Kidney (tissue), 13 donors: ENCODE measurements at regions not wholly inside any gene's neighbourhood (a gene's known extent, or its start where the extent isn't known, plus 50 kb on each side); places are given as distances from the start of the nearest gene placed in this dataset.

ENCODE experiments used
- DNase-seq, 5 donors: peaks; one replicate each; pipeline ENCODE4 v3.0.0-alpha.2; 2013 to 2020
- FAIRE-seq: peaks from 2 replicates; lab custom pipeline; 2012; peaks lifted over from hg19 to GRCh38; lab: Jason Lieb, UNC
- H3K27ac ChIP-seq, 2 donors: one replicate each; pipeline ENCODE4 v1.7.0; 2013; ENCODE audit warnings: low read depth in 2 of 2, low read length in 2 of 2, inconsistent platforms in 1 of 2
- H3K27me3 ChIP-seq: one replicate; pipeline ENCODE4 v1.7.1; 2013; ENCODE audit warnings: low read length, inconsistent platforms; ENCODE audit not compliant: control insufficient read depth, insufficient read depth
- H3K36me3 ChIP-seq, 3 donors: one replicate each; pipeline versions ENCODE4 v1.7.0 to v1.7.1; 2013; ENCODE audit warnings: low read length in 3 of 3, control low read depth in 1 of 3, inconsistent platforms in 1 of 3; ENCODE audit not compliant: insufficient read depth in 3 of 3, control insufficient read depth in 2 of 3
- H3K4me1 ChIP-seq, 3 donors: one replicate each; pipeline versions ENCODE4 v1.7.0 to v1.7.1; 2013; ENCODE audit warnings: low read length in 3 of 3, inconsistent platforms in 1 of 3, low read depth in 1 of 3; ENCODE audit not compliant: control insufficient read depth in 2 of 3, insufficient read depth in 2 of 3
- H3K4me3 ChIP-seq, 3 donors: one replicate each; pipeline versions ENCODE4 v1.7.0 to v1.8.1; 2013; ENCODE audit warnings: low read length in 3 of 3, control low read depth in 1 of 3, inconsistent platforms in 1 of 3
- H3K9ac ChIP-seq, 3 donors: one replicate each; pipeline versions ENCODE4 v1.7.0 to v1.7.1; 2013; ENCODE audit warnings: low read length in 3 of 3, control low read depth in 1 of 3, inconsistent platforms in 1 of 3
- H3K9me3 ChIP-seq, 3 donors: one replicate each; pipeline versions ENCODE4 v1.7.0 to v1.7.1; 2013; ENCODE audit warnings: low read length in 3 of 3, control low read depth in 1 of 3, inconsistent platforms in 1 of 3; ENCODE audit not compliant: control insufficient read depth in 2 of 3, insufficient read depth in 1 of 3
- intact Hi-C: fragments of 100-400 bp; cut with DNase I; formaldehyde crosslinking; loops from one replicate; pipeline ENCODE4 v1.11.1; 2022
- TF ChIP-seq, protein P1 (sequence below): IDR thresholded peaks from 3 replicates; pipeline ENCODE4 v1.5.1; 2012; ENCODE audit warnings: mild to moderate bottlenecking, moderate library complexity, borderline replicate concordance; ENCODE audit not compliant: insufficient read depth; ENCODE audit errors: extremely low read depth
- donor health status: control.
- donor health status: control.
- donor health status: control.
- donor health status: control.
- donor health status: control.
- donor health status: DM: yes; HTN: yes; CAD: no.
- donor health status: Normal renal cell carcinoma (clear cell type).

DNA sequence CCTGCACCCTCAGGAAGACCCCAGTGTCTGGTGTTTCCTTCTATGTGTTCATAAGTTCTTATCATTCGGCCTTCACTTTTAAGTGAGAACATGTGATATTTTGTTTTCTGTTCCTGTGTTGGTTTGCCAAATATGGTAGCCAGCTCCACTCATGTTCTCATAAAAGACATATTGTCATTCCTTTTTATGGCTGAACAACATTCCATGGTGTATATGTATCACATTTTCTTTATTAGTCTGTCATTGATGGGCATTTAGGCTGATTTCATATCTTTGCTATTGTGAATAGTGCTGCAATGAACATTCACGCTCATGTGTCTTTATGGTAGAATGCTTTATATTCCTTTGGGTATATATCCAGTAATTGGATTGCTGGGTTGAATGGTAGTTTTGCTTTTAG is 645.1 kb downstream of the SLC16A7 start:
- H3K4me1 ChIP-seq: no peaks in the 10 kb centered on the region
- FAIRE-seq (no peak), DNase-seq (no peak)
- H3K9ac ChIP-seq: no peak overlapping the region
- no peaks in the 10 kb centered on the region for H3K36me3 ChIP-seq
- no peak overlapping the region for H3K27ac ChIP-seq
- H3K9me3 ChIP-seq: no peaks in the 10 kb centered on the region
- no peak overlapping the region for H3K4me3 ChIP-seq
- no peaks in the 10 kb centered on the region for H3K27me3 ChIP-seq
- intact Hi-C loops: no loop called here
- TF ChIP-seq, protein P1, sequence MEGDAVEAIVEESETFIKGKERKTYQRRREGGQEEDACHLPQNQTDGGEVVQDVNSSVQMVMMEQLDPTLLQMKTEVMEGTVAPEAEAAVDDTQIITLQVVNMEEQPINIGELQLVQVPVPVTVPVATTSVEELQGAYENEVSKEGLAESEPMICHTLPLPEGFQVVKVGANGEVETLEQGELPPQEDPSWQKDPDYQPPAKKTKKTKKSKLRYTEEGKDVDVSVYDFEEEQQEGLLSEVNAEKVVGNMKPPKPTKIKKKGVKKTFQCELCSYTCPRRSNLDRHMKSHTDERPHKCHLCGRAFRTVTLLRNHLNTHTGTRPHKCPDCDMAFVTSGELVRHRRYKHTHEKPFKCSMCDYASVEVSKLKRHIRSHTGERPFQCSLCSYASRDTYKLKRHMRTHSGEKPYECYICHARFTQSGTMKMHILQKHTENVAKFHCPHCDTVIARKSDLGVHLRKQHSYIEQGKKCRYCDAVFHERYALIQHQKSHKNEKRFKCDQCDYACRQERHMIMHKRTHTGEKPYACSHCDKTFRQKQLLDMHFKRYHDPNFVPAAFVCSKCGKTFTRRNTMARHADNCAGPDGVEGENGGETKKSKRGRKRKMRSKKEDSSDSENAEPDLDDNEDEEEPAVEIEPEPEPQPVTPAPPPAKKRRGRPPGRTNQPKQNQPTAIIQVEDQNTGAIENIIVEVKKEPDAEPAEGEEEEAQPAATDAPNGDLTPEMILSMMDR: no peak

DNA sequence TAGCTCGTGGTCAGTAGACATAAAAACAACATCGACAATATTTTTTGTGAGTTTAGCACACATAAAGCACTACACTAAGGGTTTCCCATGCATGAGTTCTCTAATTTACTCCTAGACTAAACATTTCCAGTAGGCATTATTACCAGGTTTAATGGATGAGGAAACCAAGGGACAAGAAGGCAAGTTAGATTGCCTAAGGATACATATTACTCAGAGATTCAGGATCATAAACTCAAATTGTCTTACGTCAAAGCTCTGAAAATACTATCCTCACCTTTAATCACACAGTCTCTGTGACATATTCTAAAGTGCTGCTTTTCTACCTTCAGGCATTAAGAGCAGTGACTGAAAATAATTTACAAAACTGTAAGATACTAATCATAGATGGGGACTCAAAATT is 655.3 kb downstream of the SLC16A7 start:
- Histone ChIP-seq H3K4me3 (no peak overlapping the region), H3K9me3 (no peaks in the 10 kb centered on the region), H3K27ac (no peak overlapping the region), H3K27me3 (no peaks in the 10 kb centered on the region), H3K9ac (no peak overlapping the region), H3K36me3 (no peaks in the 10 kb centered on the region), H3K4me1 (no peaks in the 10 kb centered on the region)
- intact Hi-C loops: no loop called here
- no peak for DNase-seq
- FAIRE-seq: no peak
- TF ChIP-seq, protein P1: no peak

DNA sequence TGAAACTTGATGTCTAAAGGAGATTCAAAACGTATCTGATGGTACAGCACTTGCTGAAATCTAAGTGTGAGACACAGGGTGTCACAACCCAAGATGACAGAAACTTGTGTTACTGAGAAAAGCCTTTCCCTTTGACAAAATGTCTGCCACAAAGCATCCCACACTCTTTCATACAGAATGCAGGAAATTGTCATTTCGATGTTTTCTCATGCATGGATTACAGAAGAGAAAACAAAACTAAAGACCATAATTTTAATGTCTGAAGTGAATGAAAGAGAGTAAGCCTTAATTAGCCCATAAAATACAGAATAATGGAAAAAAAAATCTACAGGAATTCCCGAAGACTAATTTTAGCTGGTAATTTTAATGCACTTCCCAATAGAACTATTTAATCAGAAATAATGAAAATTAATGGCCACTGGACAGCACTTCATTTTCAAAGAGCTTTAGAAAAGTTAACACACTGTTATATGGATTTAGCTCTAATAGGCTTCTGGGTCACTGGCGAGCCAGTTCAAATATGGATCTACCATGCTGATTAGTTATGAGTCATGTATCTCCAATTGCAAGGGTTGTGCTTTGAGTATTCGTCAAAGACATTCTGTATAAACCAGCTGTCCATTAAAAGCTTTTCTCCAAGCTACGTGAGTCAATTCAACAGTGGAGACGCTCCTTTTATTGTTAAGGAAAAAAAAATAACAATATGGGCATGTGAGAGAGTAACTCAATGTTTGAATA is 656.7 kb downstream of the SLC16A7 start:
- H3K4me3 ChIP-seq: no peak overlapping the region
- intact Hi-C loops: no loop called here
- no peak for FAIRE-seq

More for the DNA sequence above, 656.7 kb downstream of the SLC16A7 start:
- Histone ChIP-seq H3K27me3 (no peaks in the 10 kb centered on the region), H3K36me3 (no peaks in the 10 kb centered on the region), H3K4me1 (no peaks in the 10 kb centered on the region), H3K9ac (no peak overlapping the region), H3K27ac (no peak overlapping the region), H3K9me3 (no peaks in the 10 kb centered on the region)
- no peak for DNase-seq
- TF ChIP-seq, protein P1: no peak
